BLaER1 (cell line): ENCODE measurements at regions not wholly inside any gene's neighbourhood (a gene's known extent, or its start where the extent isn't known, plus 50 kb on each side); places are given as distances from the start of the nearest gene placed in this dataset.
A peak's percentile ranks its signal among the peaks of the same experiment; 100 is the strongest.

Source experiments
- H3K27ac ChIP-seq: shearing (Covaris generic); formaldehyde crosslinking; 2 replicates; pipeline ENCODE4 v1.8.1; 2022
- H3K27me3 ChIP-seq: shearing (Covaris generic); formaldehyde crosslinking; 2 replicates; pipeline ENCODE4 v1.8.1; 2022
- H3K36me3 ChIP-seq: shearing (Covaris generic); formaldehyde crosslinking; 2 replicates; pipeline ENCODE4 v1.8.1; 2022
- H3K4me1 ChIP-seq: shearing (Covaris generic); formaldehyde crosslinking; 2 replicates; pipeline ENCODE4 v1.8.1; 2022
- H3K4me2 ChIP-seq: shearing (Covaris generic); formaldehyde crosslinking; 2 replicates; pipeline ENCODE4 v1.8.1; 2022
- H3K4me3 ChIP-seq: shearing (Covaris generic); formaldehyde crosslinking; 2 replicates; pipeline ENCODE4 v1.8.1; 2022
- H3K9ac ChIP-seq: shearing (Covaris generic); formaldehyde crosslinking; 2 replicates; pipeline ENCODE4 v1.8.1; 2022
- H3K9me3 ChIP-seq: shearing (Covaris generic); formaldehyde crosslinking; 2 replicates; pipeline ENCODE4 v1.8.1; 2022
- H4K20me1 ChIP-seq: shearing (Covaris generic); formaldehyde crosslinking; 2 replicates; pipeline ENCODE4 v1.8.1; 2022
- Cebpa-rat ChIP-seq: shearing (Covaris generic); IDR thresholded peaks from 2 replicates; pipeline ENCODE4 v1.8.1; 2022

DNA sequence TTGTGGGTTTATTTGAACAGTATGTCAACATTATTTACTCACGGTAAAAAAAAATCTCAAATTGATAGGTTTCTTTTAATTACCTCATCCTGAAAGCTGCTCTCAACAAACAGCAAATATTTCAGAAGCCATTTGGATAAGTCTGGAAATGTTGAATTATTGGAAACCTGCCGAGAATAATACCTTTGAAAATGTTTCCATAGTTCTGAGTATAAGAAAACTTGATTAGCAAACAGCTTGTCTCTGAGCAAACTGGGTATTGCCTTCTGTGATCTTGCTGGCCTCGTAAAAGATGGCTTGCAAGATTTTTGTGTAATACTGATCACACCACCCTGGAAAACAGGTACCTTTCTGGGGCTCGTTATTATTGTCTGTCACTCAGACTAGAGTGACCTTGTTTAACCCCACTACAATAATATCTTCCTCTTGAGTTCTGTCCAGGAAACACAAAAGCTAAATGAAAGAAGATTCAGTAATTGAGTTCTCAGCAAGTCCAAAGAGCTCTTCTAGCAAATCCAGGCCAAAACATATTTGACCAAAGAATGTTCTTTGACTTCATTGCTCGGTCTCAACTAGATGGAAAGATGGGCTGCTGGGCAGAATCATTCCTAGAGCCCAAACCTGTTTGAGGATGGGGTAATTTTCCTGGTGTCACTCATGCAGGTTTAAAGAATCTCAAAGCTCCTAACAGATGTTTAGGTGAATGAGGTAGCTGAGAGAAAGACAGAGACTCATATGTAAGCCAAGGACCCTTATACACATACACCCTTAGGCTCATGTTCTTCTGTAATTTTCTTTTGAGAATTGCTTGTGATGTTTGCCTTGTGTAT is 255.6 kb upstream of the JADE1 start:
- Histone ChIP-seq H3K27ac (no peak overlapping the region), H4K20me1 (no peaks in the 10 kb centered on the region), H3K36me3 (no peaks in the 10 kb centered on the region), H3K9ac (no peak overlapping the region; the same call in 1 of the 2 replicates), H3K4me3 (peak overlapping the region; percentile 54; the same call in 1 of the 2 replicates), H3K4me2 (peak overlapping the region; percentile 85), H3K9me3 (no peaks in the 10 kb centered on the region), H3K4me1 (peaks cover 20% of the 10 kb centered on the region), H3K27me3 (peaks cover 18% of the 10 kb centered on the region)
- no peak for TF ChIP-seq Cebpa-rat

DNA sequence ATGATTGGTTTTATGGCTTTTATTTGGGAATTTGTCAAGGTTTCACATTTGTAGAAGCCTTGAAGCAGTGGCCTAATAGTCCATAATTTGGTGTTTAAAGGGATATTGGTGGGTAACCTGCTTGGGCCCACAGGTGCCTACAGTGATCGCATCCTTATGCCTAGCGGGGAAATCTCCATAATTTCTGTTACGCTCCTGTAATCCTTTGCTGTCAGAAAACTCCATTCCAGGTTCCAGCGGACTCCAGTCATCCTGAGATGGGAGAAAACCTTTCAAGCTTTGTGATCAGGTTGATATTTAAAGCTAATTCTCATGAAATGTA is 257.0 kb upstream of the JADE1 start:
- Histone ChIP-seq H3K27ac (no peak overlapping the region), H3K9me3 (no peaks in the 10 kb centered on the region), H3K4me1 (peaks cover 14% of the 10 kb centered on the region), H3K9ac (no peak overlapping the region), H3K36me3 (no peaks in the 10 kb centered on the region), H3K27me3 (peaks cover 18% of the 10 kb centered on the region), H4K20me1 (no peaks in the 10 kb centered on the region), H3K4me3 (no peak overlapping the region), H3K4me2 (no peak overlapping the region)
- no peak for TF ChIP-seq Cebpa-rat

DNA sequence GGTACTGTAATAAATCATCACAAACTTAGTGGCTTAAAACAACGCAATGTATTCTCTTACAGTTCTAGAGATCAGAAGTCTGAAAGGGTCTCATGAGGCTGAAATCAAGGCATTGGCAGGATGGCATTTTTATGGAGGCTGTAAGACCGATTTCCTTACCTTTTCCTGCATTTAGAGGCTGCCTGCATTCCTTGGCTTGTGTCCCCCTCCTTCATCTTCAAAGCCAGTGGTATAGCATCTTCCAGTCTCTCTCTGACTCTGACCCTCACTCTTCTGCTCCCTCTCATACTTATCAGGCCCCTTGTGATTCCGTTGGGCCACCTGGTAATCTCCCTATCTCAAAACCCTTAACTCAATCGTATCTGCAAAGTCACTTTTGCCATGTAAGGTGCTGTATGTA is 258.2 kb upstream of the JADE1 start:
- no peaks in the 10 kb centered on the region for H3K9me3 ChIP-seq
- H4K20me1 ChIP-seq = no peaks in the 10 kb centered on the region
- H3K4me3 ChIP-seq = no peak overlapping the region
- H3K9ac ChIP-seq = no peak overlapping the region
- no peak overlapping the region for H3K4me2 ChIP-seq
- no peak for TF ChIP-seq Cebpa-rat
- H3K36me3 ChIP-seq = no peaks in the 10 kb centered on the region
- peaks cover 18% of the 10 kb centered on the region for H3K27me3 ChIP-seq
- no peak overlapping the region for H3K27ac ChIP-seq
- peaks cover 14% of the 10 kb centered on the region for H3K4me1 ChIP-seq

DNA sequence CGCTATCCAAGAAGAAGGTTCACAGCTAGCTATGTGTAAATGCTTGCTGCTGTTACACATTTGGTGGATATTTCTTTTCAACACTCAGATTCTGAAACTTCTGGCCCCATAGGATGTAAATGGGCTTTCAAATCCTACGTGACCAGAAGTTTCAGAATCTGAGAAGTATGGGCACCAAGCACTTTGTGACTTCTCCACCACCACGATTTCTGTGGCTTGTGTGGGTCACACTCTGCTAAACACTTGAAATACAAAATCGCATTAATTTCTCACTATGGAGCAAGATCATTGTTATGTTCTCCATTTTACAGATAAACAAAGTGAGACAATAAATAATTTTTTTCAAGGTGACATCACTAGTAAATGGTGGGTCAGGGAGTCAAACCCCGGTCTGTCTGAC is 259.4 kb upstream of the JADE1 start:
- H3K4me1 ChIP-seq = peaks cover 14% of the 10 kb centered on the region
- no peak overlapping the region for H3K27ac ChIP-seq
- H3K9ac ChIP-seq = no peak overlapping the region
- no peak overlapping the region for H3K4me3 ChIP-seq
- H3K9me3 ChIP-seq = no peaks in the 10 kb centered on the region
- no peak overlapping the region for H3K4me2 ChIP-seq
- TF ChIP-seq Cebpa-rat = no peak
- H3K36me3 ChIP-seq = no peaks in the 10 kb centered on the region
- no peaks in the 10 kb centered on the region for H4K20me1 ChIP-seq
- H3K27me3 ChIP-seq = peaks cover 18% of the 10 kb centered on the region

DNA sequence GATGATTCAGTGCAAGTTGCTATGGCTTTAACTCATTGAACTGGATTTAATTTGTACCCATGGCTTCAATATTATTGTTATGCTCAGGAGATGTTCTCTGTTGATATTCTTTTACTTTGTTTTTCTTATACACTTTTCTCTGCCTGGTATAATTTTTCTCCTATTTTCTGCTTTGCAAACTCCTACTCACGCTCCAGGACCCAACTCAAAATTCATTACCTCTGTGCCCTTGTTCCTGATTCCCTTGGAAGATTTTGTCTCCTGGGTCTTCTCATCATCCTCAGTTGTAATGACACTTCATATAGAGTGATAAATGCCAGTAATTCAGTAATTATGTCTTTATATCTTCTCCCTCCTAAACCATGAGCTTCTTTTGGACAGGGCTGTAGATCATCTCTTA is 259.9 kb upstream of the JADE1 start:
- TF ChIP-seq Cebpa-rat = no peak
- Histone ChIP-seq H3K9ac (no peak overlapping the region), H3K36me3 (no peaks in the 10 kb centered on the region), H3K27ac (no peak overlapping the region), H3K4me3 (no peak overlapping the region), H3K4me1 (peaks cover 14% of the 10 kb centered on the region), H4K20me1 (no peaks in the 10 kb centered on the region), H3K4me2 (no peak overlapping the region), H3K9me3 (no peaks in the 10 kb centered on the region), H3K27me3 (peaks cover 18% of the 10 kb centered on the region)

DNA sequence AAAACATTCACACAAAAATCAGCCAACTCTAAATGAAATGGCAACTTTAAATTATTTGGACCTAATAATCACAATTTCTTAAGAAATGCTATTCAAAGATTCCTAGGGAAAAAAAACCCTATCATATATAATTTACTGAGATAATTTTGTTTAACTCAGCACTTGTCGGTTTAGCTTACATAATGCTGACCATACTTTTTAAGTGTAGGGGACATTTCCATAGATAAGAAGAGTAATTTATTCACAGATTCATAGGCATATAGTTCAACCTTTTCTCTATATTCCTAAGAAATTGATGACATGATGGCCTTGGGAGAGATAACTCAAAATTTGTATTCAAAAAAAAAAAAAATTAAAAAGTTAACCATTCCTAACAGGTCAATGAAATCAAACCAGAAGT is 260.8 kb upstream of the PGRMC2 start:
- no peak for TF ChIP-seq Cebpa-rat
- Histone ChIP-seq H3K9ac (no peak overlapping the region), H3K4me1 (peaks cover 5% of the 10 kb centered on the region), H3K27me3 (peaks cover 13% of the 10 kb centered on the region), H3K27ac (no peak overlapping the region), H3K4me2 (no peak overlapping the region), H3K9me3 (no peaks in the 10 kb centered on the region), H3K36me3 (no peaks in the 10 kb centered on the region), H3K4me3 (no peak overlapping the region), H4K20me1 (no peaks in the 10 kb centered on the region)

DNA sequence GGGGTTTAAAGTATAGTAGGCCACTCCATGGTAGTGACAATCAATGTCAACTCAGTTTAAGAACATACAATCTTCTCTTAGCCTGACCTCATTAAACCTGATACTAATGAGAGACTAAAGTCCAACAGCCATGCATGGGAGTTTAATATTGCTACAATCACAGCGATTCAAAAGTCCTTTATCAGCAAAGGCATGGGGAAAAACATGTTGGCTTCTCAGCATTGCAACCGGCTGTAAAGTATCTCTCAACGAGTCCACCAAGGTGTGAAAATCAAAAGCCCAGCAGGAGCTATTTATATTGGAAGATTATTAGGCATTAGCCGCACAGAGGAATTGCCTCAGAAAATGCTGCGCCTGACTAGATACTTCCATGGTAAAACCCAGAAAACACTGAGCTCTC is 256.7 kb upstream of the PGRMC2 start:
- H4K20me1 ChIP-seq = no peaks in the 10 kb centered on the region
- H3K27me3 ChIP-seq = no peaks in the 10 kb centered on the region
- H3K9ac ChIP-seq = no peak overlapping the region
- no peaks in the 10 kb centered on the region for H3K9me3 ChIP-seq
- TF ChIP-seq Cebpa-rat = no peak
- H3K4me3 ChIP-seq = no peak overlapping the region
- H3K4me1 ChIP-seq = no peaks in the 10 kb centered on the region
- no peak overlapping the region for H3K27ac ChIP-seq
- no peak overlapping the region for H3K4me2 ChIP-seq
- H3K36me3 ChIP-seq = no peaks in the 10 kb centered on the region

DNA sequence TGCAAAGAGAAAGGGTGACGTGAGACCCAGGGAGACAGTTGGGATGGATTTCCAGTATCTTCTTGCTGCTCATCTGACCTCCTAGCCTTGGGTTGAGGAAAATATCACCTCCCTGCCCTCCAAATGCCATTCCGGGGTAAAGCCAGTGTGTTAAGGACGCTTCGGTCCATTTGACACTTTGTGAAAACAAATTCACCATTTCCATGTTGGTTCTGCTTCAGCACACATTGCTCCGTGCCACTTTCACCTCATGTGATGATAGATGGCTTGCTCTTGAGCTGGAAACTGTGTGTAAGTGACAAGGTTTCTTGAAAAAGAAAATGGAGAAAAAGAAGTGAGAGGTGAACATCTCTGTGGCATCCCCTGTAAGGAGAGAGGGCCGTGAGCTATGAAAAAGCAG is 256.1 kb upstream of the PGRMC2 start:
- no peak for TF ChIP-seq Cebpa-rat

DNA sequence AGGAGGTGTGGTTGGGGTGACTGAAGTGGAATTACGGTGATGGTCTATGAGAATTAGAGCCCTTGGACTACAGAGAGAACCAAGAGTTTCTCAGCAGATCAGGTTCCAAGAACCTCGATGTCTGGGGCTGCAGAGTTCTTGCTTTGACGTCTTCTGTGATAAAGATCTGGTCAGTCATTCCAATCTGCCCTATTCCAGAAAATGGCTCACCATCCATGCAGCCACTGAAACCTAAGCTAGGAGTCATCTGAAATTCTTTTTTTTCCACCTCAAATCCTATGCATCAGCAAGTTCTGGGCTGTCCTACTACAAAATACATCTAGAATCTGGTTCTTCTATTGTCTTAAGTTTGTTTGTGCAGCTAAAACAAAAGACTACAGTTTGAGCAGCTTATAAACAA is 254.4 kb upstream of the PGRMC2 start:
- Histone ChIP-seq H3K9me3 (no peaks in the 10 kb centered on the region), H3K27ac (no peak overlapping the region), H3K9ac (no peak overlapping the region), H3K4me2 (no peak overlapping the region), H3K4me3 (no peak overlapping the region), H3K36me3 (no peaks in the 10 kb centered on the region), H3K27me3 (no peaks in the 10 kb centered on the region), H3K4me1 (no peaks in the 10 kb centered on the region), H4K20me1 (no peaks in the 10 kb centered on the region)
- no peak for TF ChIP-seq Cebpa-rat

More for the DNA sequence above, 256.1 kb upstream of the PGRMC2 start:
- no peaks in the 10 kb centered on the region for H3K36me3 ChIP-seq
- H3K9me3 ChIP-seq = no peaks in the 10 kb centered on the region
- no peak overlapping the region for H3K4me2 ChIP-seq
- no peaks in the 10 kb centered on the region for H3K27me3 ChIP-seq
- no peak overlapping the region for H3K4me3 ChIP-seq
- H4K20me1 ChIP-seq = no peaks in the 10 kb centered on the region
- no peak overlapping the region for H3K27ac ChIP-seq
- no peak overlapping the region for H3K9ac ChIP-seq
- H3K4me1 ChIP-seq = no peaks in the 10 kb centered on the region

DNA sequence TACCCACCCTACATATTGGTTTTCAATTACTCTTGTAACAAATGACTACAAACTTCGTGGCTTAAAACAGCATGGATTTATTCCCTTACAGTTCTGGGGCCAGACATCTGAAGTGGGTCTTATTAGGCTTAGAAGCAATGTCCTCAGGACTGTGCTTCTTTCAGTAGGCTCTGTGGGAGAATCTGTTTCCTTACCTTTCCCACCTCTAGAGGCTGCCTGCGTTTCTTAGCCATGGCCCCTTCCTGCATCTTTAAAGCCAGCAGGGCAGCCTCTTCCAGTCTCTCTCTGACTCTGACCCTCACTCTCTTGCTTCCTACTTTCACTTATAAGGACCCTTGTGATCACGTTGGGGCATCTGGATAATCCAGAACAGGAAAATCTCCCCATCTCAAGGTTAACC is 252.5 kb upstream of the PGRMC2 start:
- Histone ChIP-seq H3K27ac (no peak overlapping the region), H3K27me3 (no peaks in the 10 kb centered on the region), H3K9ac (no peak overlapping the region), H3K9me3 (no peaks in the 10 kb centered on the region), H3K4me1 (no peaks in the 10 kb centered on the region), H3K4me2 (no peak overlapping the region), H3K4me3 (no peak overlapping the region), H3K36me3 (no peaks in the 10 kb centered on the region), H4K20me1 (no peaks in the 10 kb centered on the region)
- no peak for TF ChIP-seq Cebpa-rat
